ENCODE measurements at regions not wholly inside any gene's neighbourhood (a gene's known extent, or its start where the extent isn't known, plus 50 kb on each side); places are given as distances from the start of the nearest gene placed in this dataset.

DNA sequence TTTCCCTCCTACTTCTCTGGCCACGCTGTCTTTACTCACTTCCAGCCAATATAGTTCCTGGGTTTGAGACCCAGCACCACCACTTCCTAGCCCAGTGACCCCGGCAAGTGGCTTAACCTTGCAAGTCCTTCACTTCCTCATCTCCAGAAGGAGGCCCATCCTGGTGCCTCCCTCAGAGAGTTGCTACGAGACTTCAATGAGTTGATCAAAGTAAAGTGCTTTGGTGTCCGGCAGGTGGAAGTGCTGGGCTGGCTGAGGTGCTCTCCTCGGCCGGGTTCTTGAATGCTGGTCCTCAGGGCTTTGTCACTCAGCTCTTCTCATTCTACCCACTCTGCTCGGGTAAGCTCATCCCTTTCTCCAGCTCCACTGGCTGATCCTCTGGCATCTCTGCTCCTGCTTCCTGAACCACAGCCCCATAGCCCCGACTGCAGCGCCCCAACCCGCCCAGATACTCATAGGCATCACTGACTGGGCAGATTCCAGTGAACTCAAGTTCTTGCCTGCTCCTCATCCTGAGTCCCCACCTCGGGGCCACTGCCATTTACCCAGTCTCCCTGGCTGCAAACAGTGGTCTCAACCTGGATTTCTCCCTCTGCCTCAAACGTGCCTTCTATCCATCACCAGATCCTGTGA lies 75.8 kb upstream of the WNT4 start:
- no peak overlapping the region for H3K9ac ChIP-seq (ENCODE audit: low read depth in 1 of 3, low read length in 3 of 3)
- H3K27ac ChIP-seq (ENCODE audit: low read depth, low read length): no peak overlapping the region
- no peak overlapping the region for H3K4me3 ChIP-seq (ENCODE audit: low read length in 3 of 3)
- H3K9me3 ChIP-seq (ENCODE audit: control insufficient read depth in 3 of 3, low read length in 3 of 3): peaks cover 0 to 2% (median 0%) of the 10 kb centered on the region in 3 donors
- no peaks in the 10 kb centered on the region for H3K36me3 ChIP-seq (ENCODE audit: control insufficient read depth in 3 of 3, insufficient read depth in 3 of 3, low read length in 3 of 3)
- H3K4me1 ChIP-seq (ENCODE audit: control insufficient read depth in 3 of 3, insufficient read depth in 3 of 3, low read length in 3 of 3): no peaks in the 10 kb centered on the region
- peaks cover 6 to 38% (median 19%) of the 10 kb centered on the region in 3 donors for H3K27me3 ChIP-seq (ENCODE audit: control insufficient read depth in 3 of 3, insufficient read depth in 3 of 3, low read length in 3 of 3)

DNA sequence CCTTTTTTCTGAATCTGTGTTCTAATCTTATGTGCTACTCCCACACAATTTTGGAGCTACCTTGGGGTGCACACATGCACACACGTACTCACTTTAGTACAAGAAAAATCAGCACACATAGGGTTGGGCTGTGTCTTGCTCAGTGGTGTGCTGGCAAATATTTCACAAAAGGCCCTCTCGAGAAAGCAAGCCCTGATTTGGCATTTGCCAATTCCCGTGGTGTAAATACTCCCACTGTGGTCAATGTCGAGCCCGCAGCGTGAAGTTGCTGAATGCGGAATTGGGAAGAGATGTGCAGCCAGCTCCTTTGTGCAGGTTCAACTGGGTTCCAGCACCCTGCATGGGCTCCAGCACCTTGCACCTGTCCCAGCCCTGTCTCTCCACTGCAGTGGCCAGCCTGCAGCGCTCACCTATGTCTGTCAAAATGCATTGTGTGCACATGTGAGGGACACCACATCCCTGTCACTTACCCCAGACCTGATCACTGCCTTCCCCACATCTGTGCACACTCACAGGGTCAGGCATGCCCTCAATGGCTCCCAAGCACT lies 78.4 kb upstream of the WNT4 start:
- Histone ChIP-seq H3K27ac (ENCODE audit: low read depth, low read length) (no peak overlapping the region), H3K9me3 (ENCODE audit: control insufficient read depth in 3 of 3, low read length in 3 of 3) (peaks cover 0 to 4% (median 0%) of the 10 kb centered on the region in 3 donors), H3K4me1 (ENCODE audit: control insufficient read depth in 3 of 3, insufficient read depth in 3 of 3, low read length in 3 of 3) (no peaks in the 10 kb centered on the region), H3K27me3 (ENCODE audit: control insufficient read depth in 3 of 3, insufficient read depth in 3 of 3, low read length in 3 of 3) (peaks cover 6 to 32% (median 19%) of the 10 kb centered on the region in 3 donors), H3K9ac (ENCODE audit: low read depth in 1 of 3, low read length in 3 of 3) (no peak overlapping the region), H3K36me3 (ENCODE audit: control insufficient read depth in 3 of 3, insufficient read depth in 3 of 3, low read length in 3 of 3) (no peaks in the 10 kb centered on the region), H3K4me3 (ENCODE audit: low read length in 3 of 3) (no peak overlapping the region)

DNA sequence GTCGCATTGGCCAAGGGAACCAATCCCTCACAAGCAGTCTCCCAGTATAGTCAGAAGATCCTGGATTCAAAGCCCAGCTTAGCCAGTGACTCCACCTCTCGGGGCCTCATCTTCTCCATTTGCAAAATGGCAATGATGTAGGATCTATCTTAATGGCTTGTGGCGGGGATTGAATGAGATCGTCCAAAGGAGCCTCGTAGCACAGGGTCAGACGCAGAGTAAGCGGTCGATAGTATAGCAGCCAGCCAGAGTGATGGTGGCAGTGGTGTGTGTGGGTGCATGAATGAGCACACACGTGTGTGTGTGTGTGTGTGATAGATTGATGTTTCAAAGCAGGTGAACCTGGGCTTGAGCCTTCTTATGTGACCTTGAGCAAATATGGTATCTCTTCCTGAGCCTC lies 79.8 kb upstream of the WNT4 start:
- Histone ChIP-seq H3K4me1 (ENCODE audit: control insufficient read depth in 3 of 3, insufficient read depth in 3 of 3, low read length in 3 of 3) (no peaks in the 10 kb centered on the region), H3K27ac (ENCODE audit: low read depth, low read length) (no peak overlapping the region), H3K36me3 (ENCODE audit: control insufficient read depth in 3 of 3, insufficient read depth in 3 of 3, low read length in 3 of 3) (no peaks in the 10 kb centered on the region), H3K9me3 (ENCODE audit: control insufficient read depth in 3 of 3, low read length in 3 of 3) (peaks cover 0 to 4% (median 0%) of the 10 kb centered on the region in 3 donors), H3K27me3 (ENCODE audit: control insufficient read depth in 3 of 3, insufficient read depth in 3 of 3, low read length in 3 of 3) (peaks cover 6 to 28% (median 19%) of the 10 kb centered on the region in 3 donors), H3K4me3 (ENCODE audit: low read length in 3 of 3) (no peak overlapping the region), H3K9ac (ENCODE audit: low read depth in 1 of 3, low read length in 3 of 3) (no peak overlapping the region)

DNA sequence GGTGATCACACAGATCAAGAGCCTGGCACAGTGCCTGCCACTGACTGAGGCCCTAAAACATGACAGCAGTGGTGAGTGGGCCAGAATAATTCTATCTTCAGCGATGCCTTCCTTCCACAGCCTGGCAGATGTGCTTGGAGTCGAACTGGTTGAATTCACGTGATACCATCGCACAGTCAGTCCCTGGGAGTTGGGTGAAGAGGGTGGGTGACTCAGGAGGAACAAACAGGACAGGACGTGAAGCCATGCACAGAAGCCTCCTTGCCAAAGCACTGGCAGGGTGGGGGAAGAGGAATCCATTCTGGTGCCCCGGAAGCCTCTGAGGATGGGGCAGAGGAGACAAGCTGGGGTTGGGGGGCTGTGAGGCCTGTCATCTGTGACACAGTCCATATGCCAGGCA lies 80.3 kb upstream of the WNT4 start:
- Histone ChIP-seq H3K4me1 (ENCODE audit: control insufficient read depth in 3 of 3, insufficient read depth in 3 of 3, low read length in 3 of 3) (no peaks in the 10 kb centered on the region), H3K9ac (ENCODE audit: low read depth in 1 of 3, low read length in 3 of 3) (no peak overlapping the region)

DNA sequence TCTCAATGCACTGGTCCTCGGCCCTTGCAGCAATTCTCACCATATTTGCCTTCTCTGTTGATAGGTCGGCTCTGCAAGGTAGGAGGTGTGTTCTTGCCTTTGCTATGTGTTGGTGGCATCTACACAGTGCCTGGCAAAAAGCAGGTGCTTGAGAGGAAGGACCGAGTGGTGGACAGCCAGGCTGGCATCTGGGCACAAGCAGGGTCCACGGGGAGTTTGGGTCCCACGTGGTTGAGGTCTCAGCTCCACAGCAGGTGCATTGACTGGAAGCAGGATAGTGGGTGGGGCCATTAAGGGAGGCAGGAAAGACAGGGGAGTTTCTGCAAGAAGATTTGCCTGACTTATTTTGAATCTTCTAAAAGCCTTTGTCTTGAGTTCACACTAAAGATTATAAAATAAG lies 81.2 kb upstream of the WNT4 start:
- Histone ChIP-seq H3K9me3 (ENCODE audit: control insufficient read depth in 3 of 3, low read length in 3 of 3) (peaks cover 0 to 4% (median 0%) of the 10 kb centered on the region in 3 donors), H3K36me3 (ENCODE audit: control insufficient read depth in 3 of 3, insufficient read depth in 3 of 3, low read length in 3 of 3) (no peaks in the 10 kb centered on the region), H3K4me3 (ENCODE audit: low read length in 3 of 3) (no peak overlapping the region), H3K9ac (ENCODE audit: low read depth in 1 of 3, low read length in 3 of 3) (no peak overlapping the region), H3K27me3 (ENCODE audit: control insufficient read depth in 3 of 3, insufficient read depth in 3 of 3, low read length in 3 of 3) (peaks cover 6 to 28% (median 27%) of the 10 kb centered on the region in 3 donors), H3K27ac (ENCODE audit: low read depth, low read length) (no peak overlapping the region), H3K4me1 (ENCODE audit: control insufficient read depth in 3 of 3, insufficient read depth in 3 of 3, low read length in 3 of 3) (no peaks in the 10 kb centered on the region)

More for the DNA sequence above, 80.3 kb upstream of the WNT4 start:
- Histone ChIP-seq H3K4me3 (ENCODE audit: low read length in 3 of 3) (no peak overlapping the region), H3K9me3 (ENCODE audit: control insufficient read depth in 3 of 3, low read length in 3 of 3) (peaks cover 0 to 4% (median 0%) of the 10 kb centered on the region in 3 donors), H3K27ac (ENCODE audit: low read depth, low read length) (no peak overlapping the region), H3K36me3 (ENCODE audit: control insufficient read depth in 3 of 3, insufficient read depth in 3 of 3, low read length in 3 of 3) (no peaks in the 10 kb centered on the region), H3K27me3 (ENCODE audit: control insufficient read depth in 3 of 3, insufficient read depth in 3 of 3, low read length in 3 of 3) (peaks cover 6 to 28% (median 22%) of the 10 kb centered on the region in 3 donors)

DNA sequence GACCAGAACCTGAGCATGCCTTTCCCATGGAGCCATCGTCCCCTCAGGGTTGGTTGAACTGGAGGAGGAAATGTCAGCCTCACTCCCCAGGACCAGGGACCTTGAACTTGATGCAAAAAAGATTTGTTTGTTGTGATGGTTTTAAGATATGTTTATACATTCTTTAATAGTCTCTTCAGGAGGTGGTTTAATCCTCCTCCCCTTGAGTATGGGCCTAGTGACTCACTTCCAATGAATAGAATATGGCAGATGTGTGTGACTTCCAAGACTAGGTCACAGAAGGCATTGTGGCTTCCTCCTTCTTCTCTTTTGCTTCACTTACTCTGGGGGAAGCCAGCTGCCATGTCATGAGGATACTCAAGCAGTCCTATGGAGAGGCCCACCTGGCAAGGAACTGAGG lies 81.7 kb upstream of the WNT4 start:
- H3K9me3 ChIP-seq (ENCODE audit: control insufficient read depth in 3 of 3, low read length in 3 of 3): peaks cover 0 to 4% (median 0%) of the 10 kb centered on the region in 3 donors
- no peak overlapping the region for H3K4me3 ChIP-seq (ENCODE audit: low read length in 3 of 3)
- no peak overlapping the region for H3K27ac ChIP-seq (ENCODE audit: low read depth, low read length)
- H3K36me3 ChIP-seq (ENCODE audit: control insufficient read depth in 3 of 3, insufficient read depth in 3 of 3, low read length in 3 of 3): no peaks in the 10 kb centered on the region
- no peaks in the 10 kb centered on the region for H3K4me1 ChIP-seq (ENCODE audit: control insufficient read depth in 3 of 3, insufficient read depth in 3 of 3, low read length in 3 of 3)
- peaks cover 6 to 28% (median 22%) of the 10 kb centered on the region in 3 donors for H3K27me3 ChIP-seq (ENCODE audit: control insufficient read depth in 3 of 3, insufficient read depth in 3 of 3, low read length in 3 of 3)
- no peak overlapping the region for H3K9ac ChIP-seq (ENCODE audit: low read depth in 1 of 3, low read length in 3 of 3)

DNA sequence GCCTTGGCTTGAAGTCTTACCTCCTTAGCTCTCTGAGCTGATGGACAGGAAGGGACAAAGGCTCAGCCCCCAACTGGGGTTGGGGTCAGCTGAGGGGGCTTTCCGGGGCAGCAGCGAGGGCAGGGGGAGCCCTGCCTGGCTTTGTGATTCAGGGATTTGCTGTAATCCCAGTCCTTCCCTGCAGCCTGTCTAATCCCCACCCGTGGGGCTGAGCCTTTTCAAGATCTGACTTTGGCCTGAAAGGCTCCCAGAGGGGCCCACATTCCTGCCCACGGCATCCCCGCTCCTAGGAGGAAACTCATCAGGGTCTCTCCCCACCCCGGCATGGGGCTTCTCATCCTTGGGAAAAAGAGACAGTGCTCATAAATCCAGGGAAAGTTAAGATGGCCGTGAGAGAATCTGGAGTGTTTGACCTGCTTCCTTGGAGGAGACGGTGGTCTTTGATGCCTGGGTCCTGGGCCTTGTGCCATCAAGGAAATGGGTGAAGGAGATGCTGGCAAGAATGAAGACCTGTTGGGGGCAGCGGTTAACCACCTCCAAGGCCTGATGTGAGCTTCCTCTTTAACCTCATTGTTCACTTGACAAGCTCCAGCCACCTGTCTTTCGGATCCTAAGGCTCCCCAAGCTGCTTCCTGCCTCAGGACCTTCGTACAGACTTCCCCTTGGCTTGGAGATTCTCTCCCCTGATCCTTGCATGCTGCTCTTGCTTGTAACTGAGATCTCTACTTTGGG lies 83.1 kb upstream of the WNT4 start:
- Histone ChIP-seq H3K27me3 (ENCODE audit: control insufficient read depth in 3 of 3, insufficient read depth in 3 of 3, low read length in 3 of 3) (peaks cover 6 to 30% (median 25%) of the 10 kb centered on the region in 3 donors), H3K36me3 (ENCODE audit: control insufficient read depth in 3 of 3, insufficient read depth in 3 of 3, low read length in 3 of 3) (no peaks in the 10 kb centered on the region), H3K9me3 (ENCODE audit: control insufficient read depth in 3 of 3, low read length in 3 of 3) (peaks cover 0 to 4% (median 0%) of the 10 kb centered on the region in 3 donors), H3K4me1 (ENCODE audit: control insufficient read depth in 3 of 3, insufficient read depth in 3 of 3, low read length in 3 of 3) (no peaks in the 10 kb centered on the region), H3K9ac (ENCODE audit: low read depth in 1 of 3, low read length in 3 of 3) (no peak overlapping the region), H3K27ac (ENCODE audit: low read depth, low read length) (no peak overlapping the region), H3K4me3 (ENCODE audit: low read length in 3 of 3) (no peak overlapping the region)

DNA sequence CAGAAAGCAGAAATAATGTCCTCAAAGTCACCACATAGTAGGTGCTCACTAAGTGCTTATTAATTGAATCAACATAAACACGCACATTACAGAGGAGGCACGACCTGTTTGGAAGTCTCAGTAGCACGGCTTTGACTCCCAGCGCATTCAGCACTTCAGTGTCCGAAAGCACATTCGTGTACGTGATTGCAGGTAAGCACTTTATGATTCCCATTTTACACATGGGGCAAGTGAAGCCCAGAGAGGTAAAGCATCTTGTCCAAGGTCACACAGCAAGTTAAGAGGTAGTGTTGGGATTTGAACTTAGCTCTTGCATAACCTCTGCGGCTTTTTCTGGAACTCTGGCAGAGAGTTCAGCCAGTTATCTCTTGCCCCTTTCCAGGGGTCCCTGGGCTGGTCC lies 85.2 kb upstream of the WNT4 start:
- H3K4me3 ChIP-seq (ENCODE audit: low read length in 3 of 3): no peak overlapping the region
- H3K9ac ChIP-seq (ENCODE audit: low read depth in 1 of 3, low read length in 3 of 3): no peak overlapping the region
- peaks cover 0 to 38% (median 26%) of the 10 kb centered on the region in 3 donors for H3K27me3 ChIP-seq (ENCODE audit: control insufficient read depth in 3 of 3, insufficient read depth in 3 of 3, low read length in 3 of 3)
- no peaks in the 10 kb centered on the region for H3K4me1 ChIP-seq (ENCODE audit: control insufficient read depth in 3 of 3, insufficient read depth in 3 of 3, low read length in 3 of 3)
- peaks cover 0 to 3% (median 0%) of the 10 kb centered on the region in 3 donors for H3K9me3 ChIP-seq (ENCODE audit: control insufficient read depth in 3 of 3, low read length in 3 of 3)
- H3K27ac ChIP-seq (ENCODE audit: low read depth, low read length): no peak overlapping the region
- H3K36me3 ChIP-seq (ENCODE audit: control insufficient read depth in 3 of 3, insufficient read depth in 3 of 3, low read length in 3 of 3): no peaks in the 10 kb centered on the region

DNA sequence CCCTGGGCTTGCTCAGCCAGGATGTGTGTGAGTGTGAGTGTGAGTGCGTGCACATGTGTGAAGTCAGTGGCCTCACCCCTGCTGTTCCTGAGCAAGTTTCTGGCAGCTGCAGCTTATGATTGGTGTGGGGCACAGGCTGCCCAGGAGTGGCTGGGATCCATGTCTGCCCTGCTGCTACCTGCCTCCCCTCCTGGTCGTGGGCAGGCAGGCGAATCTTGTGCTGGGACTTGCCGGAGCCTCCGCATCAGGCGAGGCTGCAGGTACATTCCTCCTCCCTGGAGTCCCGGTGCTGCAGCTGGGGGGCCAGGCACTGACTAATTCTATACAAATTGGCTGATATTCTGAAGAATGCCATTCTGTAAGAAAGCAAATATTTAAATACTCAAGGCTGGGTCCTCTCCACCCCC lies 85.6 kb upstream of the WNT4 start:
- H3K4me3 ChIP-seq (ENCODE audit: low read length in 3 of 3): no peak overlapping the region
- H3K9me3 ChIP-seq (ENCODE audit: control insufficient read depth in 3 of 3, low read length in 3 of 3): peaks cover 0 to 3% (median 0%) of the 10 kb centered on the region in 3 donors
- no peaks in the 10 kb centered on the region for H3K36me3 ChIP-seq (ENCODE audit: control insufficient read depth in 3 of 3, insufficient read depth in 3 of 3, low read length in 3 of 3)
- H3K27ac ChIP-seq (ENCODE audit: low read depth, low read length): no peak overlapping the region
- H3K4me1 ChIP-seq (ENCODE audit: control insufficient read depth in 3 of 3, insufficient read depth in 3 of 3, low read length in 3 of 3): no peaks in the 10 kb centered on the region
- H3K9ac ChIP-seq (ENCODE audit: low read depth in 1 of 3, low read length in 3 of 3): no peak overlapping the region
- H3K27me3 ChIP-seq (ENCODE audit: control insufficient read depth in 3 of 3, insufficient read depth in 3 of 3, low read length in 3 of 3): peaks cover 0 to 38% (median 31%) of the 10 kb centered on the region in 3 donors

DNA sequence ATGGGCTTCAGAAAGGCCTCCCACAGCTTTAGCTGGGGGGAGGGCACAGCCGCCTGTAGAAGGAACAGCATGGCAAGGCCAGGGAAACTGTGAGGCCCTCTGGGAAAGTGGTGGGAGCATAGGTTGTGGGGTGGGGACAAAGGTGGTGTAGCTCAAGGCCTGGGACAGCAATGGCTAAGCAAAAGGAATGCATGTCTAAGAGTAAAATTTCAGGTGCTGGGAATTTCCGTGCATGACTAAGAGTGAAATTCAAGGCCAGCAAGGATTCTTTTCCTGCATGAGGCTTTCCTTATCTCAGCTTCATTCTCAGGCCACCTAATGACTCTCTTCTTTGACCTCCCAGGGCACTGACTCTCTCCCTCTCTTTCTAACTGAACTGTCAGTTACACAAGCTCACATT lies 86.5 kb upstream of the WNT4 start:
- Histone ChIP-seq H3K27ac (ENCODE audit: low read depth, low read length) (no peak overlapping the region), H3K36me3 (ENCODE audit: control insufficient read depth in 3 of 3, insufficient read depth in 3 of 3, low read length in 3 of 3) (no peaks in the 10 kb centered on the region), H3K27me3 (ENCODE audit: control insufficient read depth in 3 of 3, insufficient read depth in 3 of 3, low read length in 3 of 3) (peaks cover 0 to 41% (median 39%) of the 10 kb centered on the region in 3 donors), H3K9ac (ENCODE audit: low read depth in 1 of 3, low read length in 3 of 3) (no peak overlapping the region), H3K4me3 (ENCODE audit: low read length in 3 of 3) (no peak overlapping the region), H3K9me3 (ENCODE audit: control insufficient read depth in 3 of 3, low read length in 3 of 3) (peaks cover 0 to 3% (median 0%) of the 10 kb centered on the region in 3 donors), H3K4me1 (ENCODE audit: control insufficient read depth in 3 of 3, insufficient read depth in 3 of 3, low read length in 3 of 3) (no peaks in the 10 kb centered on the region)
